ENCODE measurements at regions not wholly inside any gene's neighbourhood (a gene's known extent, or its start where the extent isn't known, plus 50 kb on each side); places are given as distances from the start of the nearest gene placed in this dataset.

DNA sequence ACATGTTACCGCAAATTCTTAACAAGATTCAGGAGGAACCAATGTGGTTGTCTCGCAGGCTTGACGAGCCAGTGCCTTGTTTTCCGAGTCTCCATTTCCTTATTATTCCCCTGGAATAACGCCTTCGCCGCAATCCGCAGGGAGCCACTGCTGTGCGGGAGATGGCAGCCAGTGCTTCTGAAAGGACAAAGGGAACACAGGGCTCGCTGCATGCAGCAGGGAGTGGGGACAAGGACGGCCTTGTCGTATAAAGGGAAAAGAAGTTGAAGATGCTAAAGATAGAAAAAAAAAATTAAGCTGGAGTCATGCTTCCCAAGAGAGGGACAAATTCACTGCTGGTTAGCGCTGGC lies 221.4 kb downstream of the NDUFA10 start:
- CTCF ChIA-PET (ENCODE audit: low intra/inter-chr PET ratio) = no interaction called here
- no peaks in the 10 kb centered on the region for H3K9me1 ChIP-seq (ENCODE audit: control insufficient read depth, insufficient read depth, low read length)
- in situ Hi-C loops (cut with MboI) = no loop called here
- WGBS (ENCODE audit: insufficient coverage, low coverage, missing lambda C conversion rate) = 11% methylated on average over 13 of the region's 13 CpGs
- no peaks in the 10 kb centered on the region for H3K9me3 ChIP-seq (replicated peaks; ENCODE audit: control insufficient read depth, insufficient read depth, low read depth, low read length)
- intact Hi-C loops (cut with micrococcal nuclease) = no loop called here
- H3K4me1 ChIP-seq (replicated peaks in 1 of 2; ENCODE audit: control insufficient read depth in 2 of 2, insufficient read depth in 2 of 2, low read length in 2 of 2) = no peaks in the 10 kb centered on the region
- H2AFZ ChIP-seq (ENCODE audit: low read depth, low read length) = no peak overlapping the region
- FAIRE-seq (no peak), DNase-seq (ENCODE audit: extremely low read depth in 1 of 4, low spot score in 3 of 4) (no peak), ATAC-seq (no peak)
- H3K4me3 ChIP-seq = no peak overlapping the region
- POLR2A ChIA-PET = interaction anchor here (0.6 kb wide), 1 partner anchor 27 kb away, joined by 3 read pairs; no protein-coding TSS in a partner anchor
- no peak overlapping the region for H3K9ac ChIP-seq (ENCODE audit: insufficient read depth in 1 of 2, low read depth in 2 of 2, low read length in 2 of 2)
- H3K79me2 ChIP-seq (ENCODE audit: control insufficient read depth, insufficient read depth, low read length) = no peaks in the 10 kb centered on the region
- no peak for TF ChIP-seq HEY1 (CRISPR knock-in tag; IDR thresholded peaks at IDR 0.05; ENCODE audit: borderline replicate concordance)
- no peak for TF ChIP-seq FOS (IDR thresholded peaks at IDR 0.05; ENCODE audit: extremely low read depth, insufficient read length)
- TF ChIP-seq, protein P1, sequence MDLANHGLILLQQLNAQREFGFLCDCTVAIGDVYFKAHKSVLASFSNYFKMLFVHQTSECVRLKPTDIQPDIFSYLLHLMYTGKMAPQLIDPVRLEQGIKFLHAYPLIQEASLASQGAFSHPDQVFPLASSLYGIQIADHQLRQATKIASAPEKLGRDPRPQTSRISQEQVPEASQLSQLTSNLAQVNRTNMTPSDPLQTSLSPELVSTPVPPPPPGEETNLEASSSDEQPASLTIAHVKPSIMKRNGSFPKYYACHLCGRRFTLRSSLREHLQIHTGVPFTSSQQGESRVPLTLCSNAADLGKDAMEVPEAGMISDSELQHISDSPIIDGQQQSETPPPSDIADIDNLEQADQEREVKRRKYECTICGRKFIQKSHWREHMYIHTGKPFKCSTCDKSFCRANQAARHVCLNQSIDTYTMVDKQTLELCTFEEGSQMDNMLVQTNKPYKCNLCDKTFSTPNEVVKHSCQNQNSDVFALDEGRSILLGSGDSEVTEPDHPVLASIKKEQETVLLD (IDR thresholded peaks at IDR 0.05) = no peak
- TF ChIP-seq ZNF778 (CRISPR knock-in tag; IDR thresholded peaks at IDR 0.05) = no peak
- TF ChIP-seq, protein P2, sequence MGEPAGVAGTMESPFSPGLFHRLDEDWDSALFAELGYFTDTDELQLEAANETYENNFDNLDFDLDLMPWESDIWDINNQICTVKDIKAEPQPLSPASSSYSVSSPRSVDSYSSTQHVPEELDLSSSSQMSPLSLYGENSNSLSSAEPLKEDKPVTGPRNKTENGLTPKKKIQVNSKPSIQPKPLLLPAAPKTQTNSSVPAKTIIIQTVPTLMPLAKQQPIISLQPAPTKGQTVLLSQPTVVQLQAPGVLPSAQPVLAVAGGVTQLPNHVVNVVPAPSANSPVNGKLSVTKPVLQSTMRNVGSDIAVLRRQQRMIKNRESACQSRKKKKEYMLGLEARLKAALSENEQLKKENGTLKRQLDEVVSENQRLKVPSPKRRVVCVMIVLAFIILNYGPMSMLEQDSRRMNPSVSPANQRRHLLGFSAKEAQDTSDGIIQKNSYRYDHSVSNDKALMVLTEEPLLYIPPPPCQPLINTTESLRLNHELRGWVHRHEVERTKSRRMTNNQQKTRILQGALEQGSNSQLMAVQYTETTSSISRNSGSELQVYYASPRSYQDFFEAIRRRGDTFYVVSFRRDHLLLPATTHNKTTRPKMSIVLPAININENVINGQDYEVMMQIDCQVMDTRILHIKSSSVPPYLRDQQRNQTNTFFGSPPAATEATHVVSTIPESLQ (CRISPR knock-in tag; IDR thresholded peaks at IDR 0.05) = no peak
- H3K27me3 ChIP-seq (ENCODE audit: control insufficient read depth in 2 of 2, insufficient read depth in 2 of 2, low read length in 2 of 2) = peaks cover 4 to 59% of the 10 kb centered on the region in 2 experiments; a peak in 3 of 5 replicates
- H3K4me2 ChIP-seq (ENCODE audit: insufficient read depth, low read length) = no peak overlapping the region
- H4K20me1 ChIP-seq (replicated peaks; ENCODE audit: control insufficient read depth, insufficient read depth, low read length) = no peaks in the 10 kb centered on the region
- no peaks in the 10 kb centered on the region for H3K36me3 ChIP-seq (ENCODE audit: control insufficient read depth, insufficient read depth, low read length)
- no TSS peak for BruUV-seq (replicated peaks)
- no peak overlapping the region for H3K27ac ChIP-seq (ENCODE audit: extremely low read depth, low read depth, low read length)
